ENCODE measurements at regions not wholly inside any gene's neighbourhood (a gene's known extent, or its start where the extent isn't known, plus 50 kb on each side); places are given as distances from the start of the nearest gene placed in this dataset.

DNA sequence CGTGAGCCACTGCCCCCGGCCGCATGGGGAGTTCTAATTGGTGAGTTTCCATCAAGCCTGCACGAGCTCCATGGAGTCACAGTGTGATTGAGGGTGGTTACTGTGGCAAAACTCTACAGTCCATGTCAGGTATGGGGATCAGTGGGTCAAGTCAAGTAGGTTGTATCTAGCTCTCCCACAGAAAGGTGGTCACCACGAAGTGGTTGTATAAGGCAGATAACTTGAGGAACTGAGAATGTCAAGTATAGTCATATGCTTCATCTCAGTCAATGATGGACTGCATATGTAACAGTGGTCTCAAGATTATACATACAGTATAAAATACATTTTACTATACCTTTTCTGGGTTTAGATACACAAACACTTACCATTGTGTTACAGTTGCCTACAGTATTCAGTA lies 348.6 kb upstream of the ZP4 start (continued):
- TF ChIP-seq CC2D1A (CRISPR knock-in tag; IDR thresholded peaks at IDR 0.05), result no peak
- TF ChIP-seq ZNF770 (CRISPR knock-in tag; IDR thresholded peaks at IDR 0.05), result no peak
- no peak for TF ChIP-seq HINFP (CRISPR knock-in tag; IDR thresholded peaks at IDR 0.05; ENCODE audit: low read depth)
- no peak for TF ChIP-seq ZFX (CRISPR knock-in tag; IDR thresholded peaks at IDR 0.05; ENCODE audit: low read depth)

DNA sequence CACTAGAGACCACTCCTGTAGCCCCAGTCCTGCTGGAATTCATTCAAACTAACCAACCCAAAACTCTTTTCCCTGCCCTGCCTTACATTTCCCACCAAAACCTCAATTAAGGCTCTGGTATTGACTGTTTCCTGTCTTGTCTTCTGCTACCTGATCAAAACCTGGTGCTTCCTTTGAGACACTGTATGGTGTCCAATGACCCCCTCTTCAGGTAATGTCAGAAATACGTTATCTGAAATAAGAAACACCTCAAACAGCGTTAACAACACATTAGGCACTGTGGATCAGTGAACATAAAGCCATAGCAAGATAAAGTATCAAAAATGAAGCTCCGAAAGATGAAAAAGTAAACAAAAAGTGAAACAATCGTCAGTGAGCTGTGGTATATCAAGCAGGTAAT lies 343.2 kb upstream of the ZP4 start:
- intact Hi-C loops (cut with micrococcal nuclease; ENCODE audit: unreplicated experiment), result no loop called here
- in situ Hi-C loops (cut with HindIII; ENCODE audit: extremely low pct_ligation_motif_present, low pct_unique_long_range_greater_than_20kb), result no loop called here
- Histone ChIP-seq H3K27ac (ENCODE audit: extremely low read length, insufficient read depth, low read length) (no peak overlapping the region), H4K20me1 (ENCODE audit: insufficient read depth, low read length) (no peaks in the 10 kb centered on the region), H3K36me3 (replicated peaks in 1 of 2; ENCODE audit: control insufficient read depth in 1 of 2, insufficient read depth in 2 of 2, low read length in 2 of 2) (no peaks in the 10 kb centered on the region), H3K9me3 (ENCODE audit: low read length) (peaks cover 97% of the 10 kb centered on the region), H3K27me3 (ENCODE audit: control insufficient read depth in 1 of 2, insufficient read depth in 2 of 2, low read length in 2 of 2) (no peaks in the 10 kb centered on the region), H3K4me1 (ENCODE audit: insufficient read depth, low read length) (no peaks in the 10 kb centered on the region), H2AFZ (ENCODE audit: low read length) (no peak overlapping the region), H3K4me2 (ENCODE audit: low read depth, low read length) (no peak overlapping the region), H3K4me3 (replicated peaks in 1 of 3; ENCODE audit: insufficient read depth in 1 of 3, low read depth in 2 of 3, low read length in 3 of 3) (no peak overlapping the region), H3K79me2 (ENCODE audit: insufficient read depth, low read length) (no peaks in the 10 kb centered on the region), H3K9ac (ENCODE audit: insufficient read depth, low read depth, low read length) (no peak overlapping the region)
- ATAC-seq (no peak), DNase-seq (ENCODE audit: low spot score) (no peak), FAIRE-seq (no peak)
- no TSS peak for BruUV-seq (replicated peaks)
- no peak for TF ChIP-seq ZNF709 (CRISPR knock-in tag; IDR thresholded peaks at IDR 0.05)
- TF ChIP-seq BRCA1 (CRISPR knock-in tag; IDR thresholded peaks at IDR 0.05), result no peak
- no peak for TF ChIP-seq ZNF598 (CRISPR knock-in tag; IDR thresholded peaks at IDR 0.05; ENCODE audit: borderline replicate concordance)
- TF ChIP-seq SNRNP70 (IDR thresholded peaks at IDR 0.05; ENCODE audit: low read depth, low read length), result no peak
- no peak for TF ChIP-seq PRMT3 (CRISPR knock-in tag; IDR thresholded peaks at IDR 0.05; ENCODE audit: borderline replicate concordance, low read depth)
- ChIA-PET POLR2A (no interaction called here), CTCF (ENCODE audit: low intra/inter-chr PET ratio, low total read pairs) (no interaction called here)
- under 1% methylated on average over 4 of the region's 4 CpGs for WGBS (ENCODE audit: low lambda C conversion rate)
